NCI-H2227 treated with DMSO at 0.1 percent for 48 hours (cell line): ENCODE measurements at regions not wholly inside any gene's neighbourhood (a gene's known extent, or its start where the extent isn't known, plus 50 kb on each side); places are given as distances from the start of the nearest gene placed in this dataset.
"Not testable (repeated sequence)": the region's sequence is repeated elsewhere in the genome, so short reads cannot be mapped to it uniquely, and the experiment has no call there.

Experiments
- DNase-seq: peaks from one replicate; lab custom pipeline; 2025; lab: John Stamatoyannopoulos, UW

DNA sequence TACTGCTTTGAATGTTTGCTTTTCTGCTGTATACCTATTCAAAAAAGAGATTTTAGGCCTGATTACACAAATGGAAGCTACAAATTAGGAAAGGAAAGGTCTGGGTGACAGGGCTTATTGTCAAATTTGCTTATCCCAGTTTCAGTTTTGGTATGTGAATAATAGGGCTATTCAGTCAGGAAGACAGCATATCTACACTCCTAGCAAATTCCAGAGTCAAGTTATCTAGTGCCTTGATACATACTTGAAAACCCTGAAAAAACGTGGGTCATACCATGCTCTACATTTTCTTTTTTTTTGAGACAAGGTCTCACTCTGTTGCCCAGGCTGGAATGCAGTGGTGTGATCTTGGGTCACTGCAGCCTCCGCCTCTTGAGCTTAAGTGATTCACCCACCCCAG lies 59.2 kb upstream of the CCDC180 start:
- DNase-seq = not testable (repeated sequence)

DNA sequence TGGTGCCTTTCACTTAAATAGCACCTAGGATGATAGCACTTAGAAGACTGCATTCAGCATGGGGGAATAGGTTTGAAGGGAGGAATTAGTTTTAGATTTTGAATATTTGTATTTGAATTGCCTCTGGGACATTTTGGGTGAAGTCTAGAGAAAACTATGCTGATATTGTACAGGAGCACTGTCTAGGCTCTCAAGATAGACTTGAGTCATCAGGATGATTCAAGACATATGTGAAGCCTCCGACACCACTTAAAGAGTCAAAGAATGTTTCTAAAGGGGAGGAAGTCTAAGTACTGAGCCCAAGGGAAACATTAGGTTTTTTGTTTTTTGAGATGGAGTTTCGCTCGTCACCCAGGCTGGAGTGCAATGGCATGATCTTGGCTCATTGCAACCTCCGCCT lies 63.9 kb upstream of the CCDC180 start:
- DNase-seq = no peak

DNA sequence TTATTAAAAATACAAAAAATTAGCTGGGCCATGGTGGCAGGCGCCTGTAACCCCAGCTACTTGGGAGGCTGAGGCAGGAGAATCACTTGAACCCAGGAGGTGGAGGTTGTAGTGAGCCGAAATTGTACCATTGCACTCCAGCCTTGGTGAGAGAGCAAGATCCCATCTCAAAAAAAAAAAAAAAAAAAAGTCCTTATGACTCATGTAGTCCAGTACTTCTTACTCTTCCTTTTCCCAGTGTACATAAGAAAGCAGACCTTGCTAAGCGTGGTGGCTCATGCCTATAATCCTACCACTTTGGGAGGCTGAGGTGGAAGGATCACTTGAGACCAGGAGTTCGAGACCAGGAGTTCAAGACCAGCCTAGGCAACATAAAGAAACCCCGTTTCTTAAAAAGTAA lies 66.0 kb upstream of the CCDC180 start:
- DNase-seq = not testable (repeated sequence)

DNA sequence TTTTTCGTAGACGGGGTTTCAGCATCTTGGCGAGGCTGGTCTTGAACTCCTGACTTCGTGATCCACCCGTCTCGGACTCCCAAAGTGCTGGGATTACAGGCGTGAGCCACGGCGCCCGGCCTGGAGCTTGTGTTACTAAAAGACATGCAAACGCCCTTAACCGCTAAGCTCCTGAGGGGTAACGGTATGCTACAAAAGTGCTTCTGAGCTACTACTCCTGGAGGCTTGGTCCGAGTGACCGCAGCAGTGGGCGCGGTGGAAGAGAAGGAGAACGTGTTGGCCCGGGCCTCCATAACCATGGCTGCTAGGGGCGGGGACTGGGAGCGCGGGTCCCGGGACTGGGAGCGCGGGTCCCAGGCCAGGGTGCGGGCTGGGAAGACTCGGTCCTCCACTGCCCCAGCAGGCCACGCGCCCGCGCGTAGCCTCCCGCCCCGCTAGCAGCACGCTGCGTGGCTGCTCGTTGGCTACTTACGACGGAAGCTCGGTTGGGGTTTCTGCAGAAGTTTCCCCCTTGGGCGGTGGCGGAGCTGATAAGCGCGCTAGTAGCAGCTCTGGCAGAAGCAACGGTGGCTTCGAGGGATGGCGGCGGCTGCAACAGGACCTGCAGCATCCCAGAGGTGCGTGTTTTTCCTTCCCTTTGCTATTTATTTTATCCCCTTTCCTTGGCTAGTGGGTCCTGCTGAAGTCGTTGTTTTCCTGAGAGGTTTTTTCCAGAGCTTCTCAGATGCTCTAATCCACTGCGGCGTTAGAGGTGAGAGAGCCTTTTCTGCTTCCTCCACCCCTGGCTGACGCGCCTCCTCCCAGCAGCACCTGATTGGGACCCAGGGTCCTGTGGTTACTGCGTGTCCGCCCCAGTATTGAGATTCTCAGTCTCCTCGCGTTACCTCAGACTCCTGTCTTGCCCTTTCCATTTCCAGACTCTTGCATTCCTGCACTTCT lies 69.2 kb upstream of the CCDC180 start:
- DNase-seq = peak; percentile 82

DNA sequence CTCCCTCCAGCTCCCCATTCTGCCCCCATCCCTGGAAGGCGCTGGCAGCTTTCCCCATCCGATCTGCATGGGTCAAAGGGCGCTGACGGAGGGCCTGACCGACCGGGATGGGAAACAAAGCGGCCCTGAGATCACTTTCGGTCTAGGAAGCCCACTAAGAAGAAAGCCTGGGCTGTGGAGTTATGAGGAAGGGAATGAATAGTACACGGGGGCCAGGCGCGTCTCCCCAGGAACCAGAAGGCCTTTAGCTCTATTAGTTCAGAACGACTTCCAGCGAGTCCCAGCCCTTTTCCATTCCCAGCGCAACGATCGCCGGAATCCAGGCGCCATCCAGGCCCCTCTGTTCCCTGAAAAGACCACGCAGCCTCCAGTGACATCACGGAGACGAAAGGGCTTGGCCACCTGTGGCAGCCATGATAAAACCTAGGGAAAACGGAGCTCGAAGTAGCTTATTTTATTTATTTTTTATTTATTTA lies 70.1 kb upstream of the CCDC180 start:
- peak; percentile 52 for DNase-seq

DNA sequence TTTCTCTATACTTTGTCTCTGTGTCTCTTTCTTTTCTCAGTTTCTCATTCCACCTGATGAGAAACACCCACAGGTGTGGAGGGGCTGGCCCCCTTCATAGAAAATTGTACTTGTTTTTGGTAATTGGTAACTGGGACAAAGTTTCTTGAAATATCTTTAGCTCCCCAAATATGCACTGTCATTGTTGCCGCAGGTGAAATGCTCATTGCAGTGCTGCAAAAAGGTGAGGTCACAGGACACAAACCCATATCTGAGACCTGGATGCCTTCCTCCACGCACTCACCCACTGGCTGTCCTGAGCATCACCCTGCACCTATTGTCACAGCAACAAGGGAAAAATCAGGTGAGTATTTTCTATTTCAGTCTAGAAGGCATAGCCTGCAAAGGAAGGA lies 74.5 kb upstream of the CCDC180 start:
- not testable (repeated sequence) for DNase-seq

DNA sequence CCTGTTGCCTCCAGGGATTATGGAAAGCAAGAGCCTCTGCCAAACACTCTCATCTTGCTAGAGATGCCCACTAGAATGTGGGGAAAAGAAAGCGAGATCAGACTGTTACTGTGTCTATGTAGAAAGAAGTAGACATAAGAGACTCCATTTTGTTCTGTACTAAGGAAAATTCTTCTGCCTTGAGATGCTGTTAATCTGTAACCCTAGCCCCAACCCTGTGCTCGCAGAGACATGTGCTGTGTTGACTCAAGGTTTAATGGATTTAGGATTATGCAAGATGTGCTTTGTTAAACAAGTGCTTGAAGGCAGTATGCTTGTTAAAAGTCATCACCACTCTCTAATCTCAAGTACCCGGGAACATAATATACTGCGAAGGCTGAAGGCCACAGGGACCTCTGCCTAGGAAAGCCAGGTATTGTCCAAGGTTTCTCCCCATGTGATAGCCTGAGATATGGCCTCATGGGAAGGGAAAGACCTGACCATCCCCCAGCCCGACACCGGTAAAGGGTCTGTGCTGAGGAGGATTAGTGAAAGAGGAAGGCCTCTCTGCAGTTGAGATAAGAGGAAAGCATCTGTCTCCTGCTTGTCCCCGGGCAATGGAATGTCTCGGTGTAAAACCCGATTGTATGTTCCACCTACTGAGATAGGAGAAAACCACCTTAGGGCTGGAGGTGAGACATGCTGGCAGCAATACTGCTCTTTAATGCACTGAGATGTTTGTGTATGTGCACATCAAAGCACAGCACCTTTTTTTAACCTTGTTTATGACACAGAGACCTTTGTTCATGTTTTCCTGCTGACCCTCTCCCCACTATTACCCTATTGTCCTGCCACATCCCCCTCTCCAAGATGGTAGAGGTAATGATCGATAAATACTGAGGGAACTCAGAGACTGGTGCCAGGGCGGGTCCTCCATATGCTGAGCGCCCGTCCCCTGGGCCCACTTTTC lies 75.1 kb upstream of the CCDC180 start:
- not testable (repeated sequence) for DNase-seq

DNA sequence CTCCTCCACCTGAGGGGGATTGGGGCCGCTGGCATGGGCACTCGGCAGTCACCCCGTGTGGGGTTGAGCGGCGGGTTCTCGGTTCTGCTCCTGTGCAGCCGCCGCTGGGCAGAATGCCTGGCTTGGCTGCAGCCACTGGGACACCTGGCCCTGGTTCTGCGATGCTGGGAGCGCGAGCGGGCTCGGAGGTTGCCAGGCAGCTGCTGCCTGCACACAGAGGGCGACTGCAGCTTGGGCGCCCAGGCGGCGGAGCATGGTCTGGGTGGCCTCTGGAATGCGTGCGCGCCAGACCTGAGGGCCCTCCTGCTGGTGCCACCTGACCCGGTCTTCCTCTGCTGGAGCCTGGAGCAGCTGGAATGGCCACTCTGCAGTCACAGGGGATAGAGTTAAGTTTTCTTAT lies 85.1 kb upstream of the CCDC180 start:
- not testable (repeated sequence) for DNase-seq

DNA sequence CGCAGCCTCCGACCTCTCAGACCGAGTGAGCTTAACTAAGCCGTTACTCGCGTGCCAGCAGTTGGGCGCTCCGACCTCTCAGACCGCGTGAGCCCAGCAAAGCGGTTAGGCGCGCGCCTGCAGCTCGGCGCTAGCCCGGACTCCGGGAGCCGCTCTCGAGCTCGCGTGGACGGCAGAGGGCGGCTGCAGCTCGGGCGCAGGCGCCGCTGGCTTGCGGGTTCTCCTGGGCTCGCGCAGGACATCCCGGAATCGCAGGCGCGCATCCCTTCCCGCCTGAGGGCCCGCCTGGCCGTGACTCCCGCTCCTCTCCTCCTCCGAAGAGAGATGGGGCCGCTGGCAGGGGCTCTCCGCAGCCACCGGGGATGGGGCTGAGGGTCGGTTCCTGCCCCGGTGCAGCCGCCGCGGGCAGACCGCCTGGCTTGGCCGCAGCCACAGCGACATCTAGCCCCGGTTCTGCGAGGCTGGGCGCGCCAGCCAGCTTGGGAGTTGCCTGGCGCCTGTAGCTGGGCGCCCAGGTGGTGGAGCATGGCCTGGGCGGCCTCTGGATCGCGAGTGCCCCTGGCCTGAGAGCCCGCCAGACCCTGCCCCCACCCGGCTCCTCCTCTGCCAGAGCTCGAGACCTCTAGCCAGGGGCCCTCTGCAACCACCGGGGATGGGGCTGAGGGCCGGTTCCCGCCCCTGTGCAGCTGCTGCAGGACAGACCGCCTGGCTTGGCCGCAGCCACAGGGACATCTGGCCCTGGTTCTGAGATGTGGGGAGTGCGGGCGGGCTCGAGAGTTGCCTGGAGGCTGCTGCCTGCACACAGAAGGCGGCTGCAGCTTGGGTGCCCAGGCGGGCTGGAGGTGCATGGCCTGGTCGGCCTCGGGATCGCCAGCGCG lies 85.7 kb upstream of the CCDC180 start:
- peak; percentile 25 for DNase-seq

DNA sequence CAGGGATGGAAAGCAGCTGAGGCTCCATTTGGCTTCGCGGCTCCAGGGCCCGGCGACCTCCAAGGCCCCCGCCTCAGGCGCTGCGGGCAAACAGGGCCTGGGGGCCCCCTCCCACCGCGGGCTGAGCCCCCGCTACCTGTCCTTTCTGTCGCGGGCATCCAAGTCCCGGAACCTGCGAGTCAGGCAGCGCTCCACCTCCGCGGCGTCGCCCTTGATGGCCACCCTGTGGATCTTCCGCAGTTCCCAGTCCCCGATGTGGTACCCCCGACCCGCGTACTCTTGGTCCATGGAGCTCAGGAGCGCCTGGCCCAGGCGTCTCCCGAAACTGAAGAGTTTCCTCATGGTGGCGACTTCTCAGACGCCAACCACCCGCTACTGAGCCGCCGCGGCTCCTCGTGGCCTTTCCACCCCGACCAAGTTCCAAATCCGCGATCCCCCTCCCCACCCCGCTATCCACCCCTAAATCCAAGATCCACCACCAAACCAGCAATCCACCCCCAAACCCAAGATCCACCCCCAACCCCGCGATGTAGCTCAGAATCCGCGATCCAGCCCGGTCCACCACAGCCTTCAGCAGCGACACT lies 86.5 kb upstream of the CCDC180 start:
- DNase-seq = no peak

DNA sequence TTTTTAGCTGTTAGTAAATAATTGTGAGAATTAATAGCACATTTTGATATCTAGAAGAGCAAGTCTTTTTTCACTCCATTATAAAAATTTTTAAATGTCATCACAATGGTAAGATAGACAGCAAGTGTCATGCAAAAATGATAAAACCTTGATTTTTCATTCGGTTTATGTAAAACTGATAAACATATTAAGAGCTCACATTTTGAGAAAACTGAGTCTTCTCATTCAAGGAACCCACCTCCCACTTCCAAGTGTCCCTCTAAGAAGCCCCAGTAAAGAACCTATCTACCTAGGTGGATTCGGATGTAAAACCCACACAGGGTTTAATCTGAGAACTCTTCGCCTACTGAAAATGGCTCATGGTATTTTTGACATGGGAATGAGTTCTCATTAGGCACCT lies 87.1 kb upstream of the CCDC180 start:
- DNase-seq = not testable (repeated sequence)

DNA sequence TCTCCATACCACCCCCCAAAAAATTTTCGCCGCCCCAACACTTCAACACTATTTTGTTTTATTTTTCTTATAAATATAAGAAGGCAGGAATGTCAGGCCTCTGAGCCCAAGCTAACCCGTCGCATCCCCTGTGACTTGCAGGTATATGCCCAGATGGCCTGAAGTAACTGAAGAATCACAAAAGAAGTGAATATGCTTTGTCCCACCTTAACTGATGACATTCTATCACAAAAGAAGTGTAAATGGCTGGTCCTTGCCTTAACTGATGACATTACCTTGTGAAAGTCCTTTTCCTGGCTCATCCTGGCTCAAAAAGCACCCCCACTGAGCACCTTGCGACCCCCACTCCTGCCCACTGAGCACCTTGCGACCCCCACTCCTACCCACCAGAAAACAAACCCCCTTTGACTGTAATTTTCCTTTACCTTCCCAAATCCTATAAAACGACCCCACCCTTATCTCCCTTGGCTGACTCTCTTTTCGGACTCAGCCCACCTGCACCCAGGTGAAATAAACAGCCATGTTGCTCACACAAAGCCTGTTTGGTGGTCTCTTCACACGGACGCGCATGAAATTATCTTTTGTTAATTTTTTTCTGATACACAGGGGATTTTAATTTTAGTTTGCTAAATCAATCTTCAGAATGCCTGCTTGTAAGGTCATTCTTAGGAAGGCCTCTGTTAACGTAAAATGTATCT lies 87.9 kb upstream of the CCDC180 start:
- not testable (repeated sequence) for DNase-seq

DNA sequence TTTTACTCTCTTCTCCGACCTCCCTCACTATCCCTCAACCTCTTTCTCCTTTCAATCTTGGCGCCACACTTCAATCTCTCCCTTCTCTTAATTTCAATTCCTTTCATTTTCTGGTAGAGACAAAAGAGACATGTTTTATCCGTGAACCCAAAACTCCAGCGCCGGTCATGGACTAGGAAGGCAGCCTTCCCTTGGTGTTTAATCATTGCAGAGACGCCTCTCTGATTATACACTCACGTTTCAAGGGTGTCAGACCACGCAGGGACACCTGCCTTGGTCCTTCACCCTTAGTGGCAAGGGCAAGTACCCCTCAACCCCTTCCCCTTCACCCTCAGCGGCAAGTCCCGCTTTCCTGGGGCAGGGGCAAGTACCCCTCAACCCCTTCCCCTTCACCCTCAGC lies 92.3 kb upstream of the CCDC180 start:
- DNase-seq = not testable (repeated sequence)

DNA sequence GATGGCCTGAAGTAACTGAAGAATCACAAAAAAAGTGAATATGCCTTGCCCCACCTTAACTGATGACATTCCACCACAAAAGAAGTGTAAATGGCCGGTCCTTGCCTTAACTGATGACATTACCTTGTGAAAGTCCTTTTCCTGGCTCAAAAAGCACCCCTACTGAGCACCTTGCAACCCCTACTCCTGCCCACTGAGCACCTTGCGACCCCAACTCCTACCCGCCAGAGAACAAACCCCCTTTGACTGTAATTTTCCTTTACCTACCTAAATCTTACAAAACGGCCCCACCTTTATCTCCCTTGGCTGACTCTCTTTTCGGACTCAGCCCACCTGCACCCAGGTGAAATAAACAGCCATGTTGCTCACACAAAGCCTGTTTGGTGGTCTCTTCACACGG lies 92.9 kb upstream of the CCDC180 start:
- DNase-seq = not testable (repeated sequence)

DNA sequence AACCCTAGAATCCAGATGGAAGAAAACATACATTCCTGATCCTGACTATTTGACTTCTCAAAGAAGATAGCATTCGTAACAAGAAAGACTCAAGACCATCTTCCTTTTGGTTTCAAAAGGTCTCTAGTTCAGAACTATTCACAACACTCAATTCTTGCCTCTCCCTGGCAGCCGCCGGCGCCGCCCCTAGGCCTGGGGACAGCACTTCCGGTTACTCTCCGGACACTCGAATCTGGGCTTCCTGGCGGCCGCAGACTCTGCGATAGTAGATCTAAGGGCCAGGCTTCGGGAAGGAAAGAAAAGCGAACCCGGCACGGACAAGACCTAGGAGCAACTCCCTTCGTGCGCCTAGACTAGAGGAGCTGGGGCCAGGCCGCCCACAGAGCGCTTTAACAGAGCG lies 107.8 kb upstream of the CCDC180 start:
- not testable (repeated sequence) for DNase-seq

DNA sequence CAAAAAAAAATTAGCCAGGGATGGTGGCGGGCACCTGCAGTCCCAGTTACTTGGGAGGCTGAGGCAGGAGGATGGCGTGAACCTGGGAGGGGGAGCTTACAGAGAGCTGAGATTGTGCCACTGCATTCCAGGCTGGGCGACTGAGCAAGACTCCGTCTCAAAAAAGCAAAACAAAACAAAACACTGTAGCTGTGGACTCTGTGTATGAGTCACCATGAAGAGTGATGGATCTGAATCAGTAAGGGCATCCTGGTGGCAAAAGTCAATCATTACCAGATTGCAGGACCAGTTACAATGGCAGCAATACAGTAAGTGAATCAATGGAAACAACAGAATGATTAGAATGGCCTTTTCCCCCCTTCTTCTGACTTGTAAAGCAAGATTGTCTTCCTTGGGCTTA lies 113.7 kb upstream of the CCDC180 start:
- DNase-seq = not testable (repeated sequence)

DNA sequence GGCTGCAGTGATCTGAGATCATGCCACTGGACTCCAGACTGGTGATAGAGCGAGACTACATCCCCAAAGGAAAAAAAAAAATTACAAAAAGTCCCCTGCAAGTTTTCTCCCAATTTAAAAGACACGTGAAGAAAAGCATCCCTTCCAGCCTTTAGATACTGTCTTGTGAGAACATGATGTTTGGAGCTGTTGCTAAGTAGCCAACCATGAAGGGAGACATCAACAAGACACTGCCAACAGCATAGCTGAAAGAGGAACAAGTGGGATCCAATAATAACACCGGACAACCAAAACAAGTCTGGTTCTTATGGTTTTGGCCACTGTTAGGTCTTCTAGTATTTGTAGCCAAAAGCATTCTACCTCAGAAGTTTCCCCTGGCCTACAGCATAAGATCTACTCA lies 118.9 kb upstream of the CCDC180 start:
- DNase-seq = no peak

DNA sequence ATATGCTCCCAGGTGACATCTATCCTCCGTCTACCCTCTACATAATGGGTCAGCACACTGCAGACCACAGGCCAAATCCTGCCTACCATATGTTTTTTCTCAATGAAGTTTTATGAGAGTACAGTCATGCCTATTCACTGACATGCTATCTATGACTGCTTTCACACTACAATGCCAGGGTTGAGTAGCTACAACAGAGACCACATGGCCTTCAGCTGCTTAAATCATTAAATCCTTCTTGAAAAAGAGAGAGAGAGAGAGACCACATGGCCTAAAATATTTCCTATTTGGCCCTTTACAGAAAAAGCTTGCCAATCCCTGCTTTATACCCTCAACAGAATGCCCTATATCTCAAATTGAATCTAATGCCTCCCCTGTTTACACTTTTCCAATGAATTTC lies 119.8 kb upstream of the CCDC180 start:
- not testable (repeated sequence) for DNase-seq

DNA sequence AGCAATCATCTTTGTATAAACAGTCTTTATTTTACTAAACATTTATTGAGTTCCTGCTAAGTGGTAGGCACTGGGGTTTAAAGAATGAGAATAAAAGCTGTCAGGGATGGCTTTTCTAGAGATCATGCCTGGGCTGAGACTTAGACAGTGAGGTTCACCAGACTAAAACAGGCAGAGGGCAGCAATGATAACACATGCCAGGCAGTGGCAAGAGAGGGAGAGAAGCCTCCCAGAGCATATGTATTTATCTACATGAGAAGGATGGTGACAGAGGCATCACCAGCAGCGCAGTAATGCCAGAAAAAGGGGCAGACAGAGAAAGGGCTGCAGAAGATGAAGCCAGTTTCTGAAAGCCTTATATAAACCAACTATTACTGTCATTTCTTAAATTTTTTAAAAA lies 121.0 kb upstream of the CCDC180 start:
- DNase-seq = no peak

DNA sequence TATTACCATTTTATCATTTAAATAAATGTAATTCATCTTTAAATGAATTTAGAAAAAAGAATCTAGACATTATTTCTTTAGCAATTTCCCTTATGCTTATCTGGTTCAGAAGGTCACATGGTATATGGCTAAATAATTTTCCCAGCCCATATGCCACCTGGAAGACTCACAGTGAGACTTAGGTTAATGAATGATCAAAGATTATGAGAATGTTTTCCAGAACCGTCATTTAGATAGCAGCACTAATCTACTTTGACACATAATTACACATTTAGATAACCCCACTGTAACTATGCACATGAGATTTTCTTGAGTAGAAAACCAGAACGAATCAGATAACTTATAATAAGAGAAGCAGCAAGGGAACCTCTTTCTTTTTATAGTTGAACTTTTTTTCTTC lies 124.9 kb upstream of the CCDC180 start:
- DNase-seq = not testable (repeated sequence)

DNA sequence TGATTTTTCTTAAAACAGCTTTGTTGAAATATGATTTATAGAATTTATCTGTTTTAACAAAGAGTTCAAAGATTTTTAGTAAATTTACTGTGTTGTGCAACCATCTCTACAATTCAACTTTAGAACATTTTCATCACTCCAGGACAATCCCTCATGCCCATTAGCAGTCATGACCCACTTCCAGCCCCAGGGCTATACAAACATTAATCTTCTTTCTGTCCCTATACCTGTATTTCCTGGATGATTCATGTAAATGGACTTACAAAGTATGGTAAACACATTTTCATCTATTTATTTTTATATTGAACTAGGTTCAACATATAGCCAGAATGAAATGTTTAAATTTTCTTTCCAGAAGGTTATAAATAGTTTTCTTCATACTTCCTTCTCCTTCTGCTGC lies 127.8 kb upstream of the CCDC180 start:
- DNase-seq = no peak
